Neural cell (in vitro differentiated cells): ENCODE measurements at regions not wholly inside any gene's neighbourhood (a gene's known extent, or its start where the extent isn't known, plus 50 kb on each side); places are given as distances from the start of the nearest gene placed in this dataset.

Experiments
- EP300 ChIP-seq: fragments of 450-650 bp; conservative IDR thresholded peaks from 2 replicates; pipeline ENCODE4 v1.6.1; 2014; ENCODE audit warnings: antibody characterized with exemption, mild to moderate bottlenecking, moderate library complexity; ENCODE audit not compliant: poor library complexity, severe bottlenecking
- EZH2 ChIP-seq: fragments of 200-600, 300-800 bp; shearing (Covaris generic), sonication (generic); IDR thresholded peaks from 2 replicates; pipeline ENCODE4 v1.6.1; 2014; ENCODE audit warnings: antibody characterized with exemption, low read length, borderline replicate concordance, mild to moderate bottlenecking; ENCODE audit not compliant: insufficient read depth, poor library complexity, severe bottlenecking
- MXI1 ChIP-seq: fragments of 450-650 bp; conservative IDR thresholded peaks from 2 replicates; pipeline ENCODE4 v1.6.1; 2014; ENCODE audit warnings: antibody characterized with exemption, mild to moderate bottlenecking; ENCODE audit not compliant: poor library complexity, severe bottlenecking
- POLR2AphosphoS5 ChIP-seq: IDR thresholded peaks from 2 replicates; pipeline ENCODE4 v1.6.1; 2012
- RAD21 ChIP-seq: fragments of 450-650 bp; conservative IDR thresholded peaks from 2 replicates; pipeline ENCODE4 v1.6.1; 2014; ENCODE audit warnings: antibody characterized with exemption, mild to moderate bottlenecking, moderate library complexity
- SMC3 ChIP-seq: fragments of 450-650 bp; conservative IDR thresholded peaks from 2 replicates; pipeline ENCODE4 v1.6.1; 2014; ENCODE audit warnings: antibody characterized with exemption, mild to moderate bottlenecking, moderate library complexity; ENCODE audit not compliant: poor library complexity
- TF ChIP-seq, protein P1 (sequence below): fragments of 450-650 bp; IDR thresholded peaks from 2 replicates; pipeline ENCODE4 v1.5.1; 2014; ENCODE audit warnings: antibody characterized with exemption, mild to moderate bottlenecking, moderate library complexity; ENCODE audit not compliant: poor library complexity, severe bottlenecking
- TF ChIP-seq, protein P2 (sequence below): IDR thresholded peaks from 2 replicates; pipeline ENCODE4 v1.6.1; 2012; ENCODE audit warnings: borderline replicate concordance

DNA sequence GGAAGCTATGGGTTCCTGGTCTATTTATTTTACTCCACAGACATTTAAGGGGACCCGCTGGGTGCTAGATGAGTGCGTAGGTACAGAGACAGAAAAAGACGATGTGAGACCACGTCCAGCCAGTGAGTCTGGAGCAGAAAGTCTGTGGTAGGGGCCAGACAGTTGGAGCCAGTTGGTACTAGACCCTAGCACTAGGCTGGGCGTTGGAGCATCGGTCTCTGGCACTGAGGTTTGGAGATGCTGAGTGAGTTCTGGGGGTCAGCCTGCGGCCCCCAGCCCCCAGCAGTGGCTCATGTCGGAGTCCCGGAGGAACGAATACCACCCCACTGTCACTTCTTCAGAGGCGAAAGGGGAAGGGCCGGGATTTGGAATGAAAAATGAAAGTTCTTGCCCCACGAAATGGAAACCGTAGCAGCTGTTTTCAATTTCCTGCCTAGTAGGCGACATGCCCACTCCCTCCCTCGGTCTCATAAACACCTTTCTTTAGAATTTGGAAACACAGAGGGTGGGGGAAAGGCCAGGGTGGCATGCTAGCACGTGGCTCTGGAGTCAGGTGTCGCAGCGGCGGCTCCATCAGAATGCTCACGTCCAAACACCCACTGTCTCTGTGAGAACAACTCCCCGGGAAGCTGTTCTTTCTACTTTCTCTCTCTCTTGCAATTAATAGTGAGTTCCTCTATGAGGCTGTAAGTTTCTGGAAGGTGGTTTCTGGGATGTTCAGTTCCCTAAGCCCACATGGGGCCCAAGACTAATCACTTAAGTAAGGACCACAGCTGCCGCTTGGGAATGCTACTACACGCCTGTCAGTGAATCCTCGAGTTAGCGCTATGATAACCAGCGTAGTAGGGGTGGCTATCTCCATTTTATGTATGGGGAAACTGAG is 96.8 kb downstream of the IRF8 start:
- TF ChIP-seq, protein P1, sequence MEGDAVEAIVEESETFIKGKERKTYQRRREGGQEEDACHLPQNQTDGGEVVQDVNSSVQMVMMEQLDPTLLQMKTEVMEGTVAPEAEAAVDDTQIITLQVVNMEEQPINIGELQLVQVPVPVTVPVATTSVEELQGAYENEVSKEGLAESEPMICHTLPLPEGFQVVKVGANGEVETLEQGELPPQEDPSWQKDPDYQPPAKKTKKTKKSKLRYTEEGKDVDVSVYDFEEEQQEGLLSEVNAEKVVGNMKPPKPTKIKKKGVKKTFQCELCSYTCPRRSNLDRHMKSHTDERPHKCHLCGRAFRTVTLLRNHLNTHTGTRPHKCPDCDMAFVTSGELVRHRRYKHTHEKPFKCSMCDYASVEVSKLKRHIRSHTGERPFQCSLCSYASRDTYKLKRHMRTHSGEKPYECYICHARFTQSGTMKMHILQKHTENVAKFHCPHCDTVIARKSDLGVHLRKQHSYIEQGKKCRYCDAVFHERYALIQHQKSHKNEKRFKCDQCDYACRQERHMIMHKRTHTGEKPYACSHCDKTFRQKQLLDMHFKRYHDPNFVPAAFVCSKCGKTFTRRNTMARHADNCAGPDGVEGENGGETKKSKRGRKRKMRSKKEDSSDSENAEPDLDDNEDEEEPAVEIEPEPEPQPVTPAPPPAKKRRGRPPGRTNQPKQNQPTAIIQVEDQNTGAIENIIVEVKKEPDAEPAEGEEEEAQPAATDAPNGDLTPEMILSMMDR: no peak
- TF ChIP-seq EZH2: no peak
- no peak for TF ChIP-seq MXI1
- TF ChIP-seq POLR2AphosphoS5: no peak
- TF ChIP-seq RAD21: no peak
- TF ChIP-seq, protein P2, sequence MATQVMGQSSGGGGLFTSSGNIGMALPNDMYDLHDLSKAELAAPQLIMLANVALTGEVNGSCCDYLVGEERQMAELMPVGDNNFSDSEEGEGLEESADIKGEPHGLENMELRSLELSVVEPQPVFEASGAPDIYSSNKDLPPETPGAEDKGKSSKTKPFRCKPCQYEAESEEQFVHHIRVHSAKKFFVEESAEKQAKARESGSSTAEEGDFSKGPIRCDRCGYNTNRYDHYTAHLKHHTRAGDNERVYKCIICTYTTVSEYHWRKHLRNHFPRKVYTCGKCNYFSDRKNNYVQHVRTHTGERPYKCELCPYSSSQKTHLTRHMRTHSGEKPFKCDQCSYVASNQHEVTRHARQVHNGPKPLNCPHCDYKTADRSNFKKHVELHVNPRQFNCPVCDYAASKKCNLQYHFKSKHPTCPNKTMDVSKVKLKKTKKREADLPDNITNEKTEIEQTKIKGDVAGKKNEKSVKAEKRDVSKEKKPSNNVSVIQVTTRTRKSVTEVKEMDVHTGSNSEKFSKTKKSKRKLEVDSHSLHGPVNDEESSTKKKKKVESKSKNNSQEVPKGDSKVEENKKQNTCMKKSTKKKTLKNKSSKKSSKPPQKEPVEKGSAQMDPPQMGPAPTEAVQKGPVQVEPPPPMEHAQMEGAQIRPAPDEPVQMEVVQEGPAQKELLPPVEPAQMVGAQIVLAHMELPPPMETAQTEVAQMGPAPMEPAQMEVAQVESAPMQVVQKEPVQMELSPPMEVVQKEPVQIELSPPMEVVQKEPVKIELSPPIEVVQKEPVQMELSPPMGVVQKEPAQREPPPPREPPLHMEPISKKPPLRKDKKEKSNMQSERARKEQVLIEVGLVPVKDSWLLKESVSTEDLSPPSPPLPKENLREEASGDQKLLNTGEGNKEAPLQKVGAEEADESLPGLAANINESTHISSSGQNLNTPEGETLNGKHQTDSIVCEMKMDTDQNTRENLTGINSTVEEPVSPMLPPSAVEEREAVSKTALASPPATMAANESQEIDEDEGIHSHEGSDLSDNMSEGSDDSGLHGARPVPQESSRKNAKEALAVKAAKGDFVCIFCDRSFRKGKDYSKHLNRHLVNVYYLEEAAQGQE: no peak
- no peak for TF ChIP-seq SMC3
- TF ChIP-seq EP300: no peak
